GM12872 (cell line): ENCODE measurements at regions not wholly inside any gene's neighbourhood (a gene's known extent, or its start where the extent isn't known, plus 50 kb on each side); places are given as distances from the start of the nearest gene placed in this dataset.

Experiments
- TF ChIP-seq, protein P1 (sequence below): IDR thresholded peaks from 3 replicates; pipeline ENCODE4 v1.5.1; 2011; ENCODE audit warnings: low read depth, mild to moderate bottlenecking, low read length, moderate library complexity; ENCODE audit not compliant: insufficient read depth

DNA sequence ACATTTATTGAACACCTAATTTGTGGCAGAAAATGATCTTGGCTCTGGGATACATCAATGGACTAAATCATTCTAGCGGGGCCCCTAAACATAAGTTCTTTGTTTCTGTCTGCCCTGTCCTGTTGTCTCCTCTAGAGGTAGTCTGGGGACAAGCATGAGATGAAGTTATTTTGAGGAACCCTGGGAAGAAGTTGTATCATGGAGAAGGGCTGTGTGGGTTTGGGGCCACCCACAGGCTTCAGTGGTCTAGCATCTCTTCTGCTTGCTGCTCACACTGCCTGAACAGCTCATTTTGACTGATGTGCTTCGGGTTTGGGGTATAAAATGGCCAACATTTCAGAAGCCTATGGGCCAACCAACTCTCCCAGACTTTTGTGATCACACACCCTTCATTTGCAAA is 50.3 kb upstream of the OSBPL11 start:
- TF ChIP-seq, protein P1, sequence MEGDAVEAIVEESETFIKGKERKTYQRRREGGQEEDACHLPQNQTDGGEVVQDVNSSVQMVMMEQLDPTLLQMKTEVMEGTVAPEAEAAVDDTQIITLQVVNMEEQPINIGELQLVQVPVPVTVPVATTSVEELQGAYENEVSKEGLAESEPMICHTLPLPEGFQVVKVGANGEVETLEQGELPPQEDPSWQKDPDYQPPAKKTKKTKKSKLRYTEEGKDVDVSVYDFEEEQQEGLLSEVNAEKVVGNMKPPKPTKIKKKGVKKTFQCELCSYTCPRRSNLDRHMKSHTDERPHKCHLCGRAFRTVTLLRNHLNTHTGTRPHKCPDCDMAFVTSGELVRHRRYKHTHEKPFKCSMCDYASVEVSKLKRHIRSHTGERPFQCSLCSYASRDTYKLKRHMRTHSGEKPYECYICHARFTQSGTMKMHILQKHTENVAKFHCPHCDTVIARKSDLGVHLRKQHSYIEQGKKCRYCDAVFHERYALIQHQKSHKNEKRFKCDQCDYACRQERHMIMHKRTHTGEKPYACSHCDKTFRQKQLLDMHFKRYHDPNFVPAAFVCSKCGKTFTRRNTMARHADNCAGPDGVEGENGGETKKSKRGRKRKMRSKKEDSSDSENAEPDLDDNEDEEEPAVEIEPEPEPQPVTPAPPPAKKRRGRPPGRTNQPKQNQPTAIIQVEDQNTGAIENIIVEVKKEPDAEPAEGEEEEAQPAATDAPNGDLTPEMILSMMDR, result no peak

- TF ChIP-seq, protein P1, result no peak
These were observed 51.3 kb upstream of the OSBPL11 start for GRCh38 chr3:125646581-125646980.

DNA sequence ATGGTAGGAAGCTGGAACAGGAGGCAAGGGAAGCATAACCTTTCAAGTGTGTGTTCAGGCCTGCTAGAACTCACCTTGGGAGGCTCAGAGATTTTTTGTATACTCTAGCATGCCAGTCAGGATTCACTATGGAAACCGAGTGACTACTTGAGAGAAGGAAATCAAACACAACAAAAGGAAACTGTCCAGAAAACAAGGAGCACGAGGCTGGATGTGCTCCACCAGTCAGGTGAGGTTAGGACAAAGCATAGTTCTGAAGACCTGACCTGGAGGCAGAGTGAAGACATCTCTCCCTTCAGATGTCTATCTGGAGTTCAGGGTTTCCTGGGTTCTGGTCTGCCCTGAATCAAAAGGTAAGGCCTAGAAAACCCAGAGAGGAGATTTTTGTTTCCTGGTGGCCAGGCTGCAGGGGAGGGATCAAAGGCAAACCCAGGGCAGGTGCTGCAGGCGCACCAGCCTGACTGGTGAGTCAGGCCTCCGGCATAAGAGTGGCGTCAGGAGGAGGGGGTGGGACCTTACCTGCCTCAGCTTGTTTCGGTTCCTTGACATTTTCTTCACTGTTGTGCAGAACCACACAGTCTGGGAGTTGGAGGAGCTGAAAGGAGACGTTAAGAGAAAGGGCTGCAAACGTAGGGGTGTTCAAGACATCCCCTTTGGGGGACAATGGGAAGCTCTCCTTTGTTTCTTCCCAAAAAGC is 52.2 kb upstream of the OSBPL11 start:
- TF ChIP-seq, protein P1, result no peak

GRCh38 chr3:125651244-125651643 is 55.9 kb upstream of the OSBPL11 start:
- TF ChIP-seq, protein P1, result no peak

DNA sequence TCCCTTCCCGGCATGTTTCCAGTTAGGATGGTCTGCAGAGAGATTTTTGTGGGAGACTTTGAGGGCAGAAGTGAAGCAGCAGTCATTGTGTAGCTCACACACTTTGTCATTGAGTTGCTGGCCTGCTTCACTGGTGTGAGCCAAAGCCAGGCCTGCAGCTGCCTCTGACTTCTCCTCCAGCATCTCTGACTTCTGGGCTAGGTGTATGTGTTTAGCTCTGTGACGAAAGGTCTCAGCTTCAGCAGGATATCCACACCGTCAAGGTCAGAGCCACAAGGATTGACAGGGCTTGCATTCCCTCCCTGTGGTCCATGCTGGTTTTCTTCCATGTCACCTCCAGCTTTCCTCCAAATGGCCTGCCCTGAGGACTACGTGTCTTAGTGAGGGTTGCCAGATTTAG is 57.1 kb upstream of the OSBPL11 start:
- TF ChIP-seq, protein P1, result no peak

- TF ChIP-seq, protein P1, result no peak
These were observed 59.2 kb upstream of the OSBPL11 start for GRCh38 chr3:125654526-125654925.

- TF ChIP-seq, protein P1, result no peak
These were observed 67.4 kb upstream of the OSBPL11 start for GRCh38 chr3:125662675-125663074.
